ENCODE measurements at regions not wholly inside any gene's neighbourhood (a gene's known extent, or its start where the extent isn't known, plus 50 kb on each side); places are given as distances from the start of the nearest gene placed in this dataset.
"Not testable (repeated sequence)": the region's sequence is repeated elsewhere in the genome, so short reads cannot be mapped to it uniquely, and the experiment has no call there.

DNA sequence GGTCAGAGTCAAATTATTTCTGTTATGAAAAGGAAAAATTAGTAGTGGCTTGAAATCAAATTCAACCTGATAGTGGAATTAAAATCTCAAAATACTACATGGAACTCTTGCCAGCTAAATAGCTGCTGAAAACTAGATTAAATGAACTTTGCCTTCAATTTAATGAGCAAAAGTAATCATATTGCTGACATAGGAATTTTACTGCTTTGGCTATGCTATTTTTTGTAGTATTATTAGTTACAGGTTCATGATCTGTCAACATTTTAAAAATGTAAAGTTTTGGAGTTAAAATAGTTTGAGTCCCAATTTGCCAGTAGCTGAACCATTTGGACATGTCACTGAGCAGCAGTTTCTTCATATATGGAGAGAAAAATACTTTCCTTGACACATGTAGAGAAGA is 81.4 kb downstream of the RERGL start:
- DNase-seq: no peak

DNA sequence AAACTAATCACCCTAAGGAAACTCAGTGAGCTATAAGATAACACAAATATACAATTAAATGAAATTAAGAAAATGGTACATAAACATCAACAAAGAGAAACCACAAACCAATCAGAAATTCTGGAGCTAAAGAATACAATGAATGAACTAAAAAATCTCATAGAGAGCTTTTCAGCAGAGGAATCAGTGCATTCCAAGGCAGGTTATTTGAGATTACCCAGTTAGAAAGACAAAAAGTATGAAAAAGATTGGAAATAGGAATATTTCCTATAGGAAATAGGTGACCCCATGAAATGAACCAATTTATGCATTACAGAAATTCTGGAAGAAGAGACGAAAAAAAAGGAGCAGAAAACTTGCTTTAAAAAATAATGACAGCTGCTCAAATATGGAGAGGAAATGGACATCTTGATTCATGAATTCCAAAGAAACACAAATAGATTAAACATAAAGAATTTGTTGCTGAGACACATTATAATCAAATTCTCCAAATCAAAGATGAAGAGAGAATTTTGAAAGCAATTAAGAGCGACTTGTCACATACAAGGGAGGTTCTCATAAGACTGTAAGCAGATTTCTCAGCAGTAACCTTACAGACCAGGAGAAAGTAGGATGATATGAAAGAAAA is 90.7 kb downstream of the RERGL start:
- DNase-seq: no peak

DNA sequence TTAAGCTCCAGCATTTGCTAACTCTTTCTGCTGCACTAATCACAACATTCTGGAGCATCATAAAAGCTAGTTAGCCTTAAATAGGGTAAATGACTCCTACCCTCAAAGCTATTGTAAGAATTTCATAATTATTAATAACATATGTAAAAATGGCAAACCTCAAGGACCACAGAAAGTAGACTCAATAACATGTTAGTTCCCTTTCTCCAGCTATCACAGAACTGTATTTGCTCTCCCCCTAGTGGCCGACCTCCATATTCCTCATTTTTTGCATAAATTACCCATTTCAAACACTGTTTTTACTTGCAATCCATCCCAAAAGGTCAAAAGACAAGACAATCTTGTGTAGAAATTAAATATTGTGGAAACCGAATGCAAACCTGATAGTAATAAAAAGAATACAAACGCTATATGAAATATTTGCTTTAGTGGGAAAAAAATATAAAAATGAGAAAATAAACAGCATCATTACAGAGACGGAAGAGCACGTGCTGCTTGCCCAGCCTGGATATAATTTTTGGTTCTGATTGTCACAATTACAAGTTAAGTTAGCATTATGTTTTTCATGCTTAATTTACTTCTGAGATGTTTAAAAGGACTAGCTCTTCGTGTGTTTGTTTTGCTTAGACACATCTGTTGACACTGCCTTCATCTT is 97.9 kb downstream of the RERGL start:
- DNase-seq: peak; percentile 12

DNA sequence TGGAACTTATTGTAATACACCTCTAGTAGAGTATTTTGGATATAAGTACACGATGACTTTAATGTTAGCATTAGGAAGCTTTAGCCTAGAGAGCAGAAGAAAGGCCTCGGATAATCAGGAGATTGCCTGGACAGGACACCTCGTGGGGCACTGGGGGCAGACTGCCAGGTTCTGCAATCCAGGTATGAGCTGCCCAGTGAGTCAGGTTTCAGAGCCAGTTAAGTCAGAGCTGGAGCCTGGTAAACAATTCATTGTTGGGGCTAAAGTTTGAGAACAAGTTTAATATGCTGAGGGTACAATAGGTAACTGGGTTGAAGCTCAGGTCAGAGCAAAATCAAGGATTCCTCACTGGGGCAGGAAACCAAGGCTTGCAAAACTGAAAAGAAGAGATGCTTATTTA is 107.4 kb downstream of the RERGL start:
- no peak for DNase-seq

DNA sequence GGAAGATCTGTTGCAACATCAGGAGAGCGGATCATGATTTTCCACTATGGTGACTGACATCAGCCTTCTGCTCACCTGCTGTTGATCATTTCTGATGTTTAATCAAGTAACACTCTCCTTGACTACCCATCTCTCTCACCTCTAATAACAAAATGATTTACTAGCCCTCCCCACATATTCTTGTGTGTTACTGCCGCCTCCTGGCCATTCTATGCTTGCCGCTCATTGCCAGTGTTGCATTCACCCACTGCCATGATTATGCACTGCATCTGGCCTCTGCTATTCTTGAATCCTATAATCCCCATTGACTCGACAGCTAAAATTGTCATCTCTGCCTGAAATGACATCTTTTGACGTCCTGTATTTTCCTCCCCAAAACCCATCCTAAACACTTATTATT is 113.8 kb downstream of the RERGL start:
- DNase-seq: no peak

DNA sequence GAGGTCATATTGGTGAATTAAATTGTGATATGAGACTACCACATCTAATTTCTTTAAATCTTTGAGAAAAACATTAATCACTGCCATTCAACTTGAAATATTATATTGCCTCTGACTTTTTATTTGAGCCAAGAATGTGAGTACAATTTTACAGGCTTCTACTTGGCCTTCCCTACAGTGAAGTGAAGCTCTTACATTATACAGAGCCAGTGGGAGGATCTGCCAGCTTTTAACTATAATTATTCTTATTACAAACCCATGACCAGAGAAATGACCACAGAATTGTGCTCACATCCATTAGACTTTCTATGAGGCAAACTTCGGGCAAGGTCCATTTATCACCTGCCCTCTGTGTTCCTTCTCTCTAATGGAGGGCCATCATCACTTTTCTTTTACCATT is 114.2 kb downstream of the RERGL start:
- no peak for DNase-seq

DNA sequence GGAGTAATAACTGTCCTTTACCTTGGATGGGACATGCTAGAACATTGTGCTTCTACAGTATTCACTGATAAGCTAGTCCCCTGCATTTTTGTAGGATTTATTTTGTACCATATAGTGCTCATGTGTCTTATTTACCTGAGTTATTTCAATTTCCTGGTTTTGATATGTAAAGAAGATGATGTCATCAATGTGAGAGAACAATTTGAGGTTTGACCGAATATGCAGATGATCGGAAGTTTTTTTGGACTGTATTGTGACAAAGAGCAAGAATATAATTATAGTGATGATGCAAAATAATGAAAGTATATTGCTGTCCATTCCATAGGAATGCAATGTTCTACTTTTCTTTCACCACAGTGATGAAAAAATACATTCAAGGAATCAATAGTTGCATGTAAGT is 114.8 kb downstream of the RERGL start:
- no peak for DNase-seq

DNA sequence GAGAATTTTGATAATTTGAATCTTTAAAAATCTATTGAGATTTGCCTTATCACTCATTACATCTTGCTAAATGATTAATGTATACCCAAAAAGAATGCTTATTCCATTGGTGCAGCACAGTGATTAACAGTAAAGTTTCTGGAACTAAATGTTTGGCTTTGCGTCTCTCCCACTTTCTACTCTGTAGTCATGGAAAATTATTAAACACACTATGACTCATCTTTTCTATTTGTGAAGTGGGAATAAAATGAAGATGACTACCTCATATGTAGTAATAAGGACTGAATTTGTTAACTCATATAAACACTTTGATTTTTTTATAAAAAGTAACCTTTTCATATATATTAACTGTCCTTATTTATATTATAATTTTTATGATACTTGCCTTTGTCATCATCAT is 118.1 kb downstream of the RERGL start:
- no peak for DNase-seq

DNA sequence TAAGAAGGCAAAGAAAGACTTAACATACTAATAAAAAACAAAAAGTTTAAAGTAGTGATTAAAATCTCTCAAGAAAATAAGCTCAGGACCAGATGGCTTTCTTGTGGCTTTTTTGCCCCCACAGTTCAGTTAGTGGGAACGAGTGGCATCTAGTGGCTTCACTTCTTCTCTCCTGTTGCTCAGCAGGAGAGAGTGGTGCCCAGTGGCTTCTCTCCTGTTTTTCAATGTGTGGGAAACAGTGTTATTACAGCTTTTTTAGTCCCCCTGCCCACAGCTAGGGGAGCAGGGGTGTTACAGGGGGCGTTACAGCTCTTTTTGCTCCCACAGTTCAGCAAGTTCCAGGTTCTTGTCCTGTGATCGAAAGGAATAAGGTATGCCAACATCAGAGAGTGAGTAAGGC is 135.2 kb downstream of the RERGL start:
- DNase-seq: no peak

DNA sequence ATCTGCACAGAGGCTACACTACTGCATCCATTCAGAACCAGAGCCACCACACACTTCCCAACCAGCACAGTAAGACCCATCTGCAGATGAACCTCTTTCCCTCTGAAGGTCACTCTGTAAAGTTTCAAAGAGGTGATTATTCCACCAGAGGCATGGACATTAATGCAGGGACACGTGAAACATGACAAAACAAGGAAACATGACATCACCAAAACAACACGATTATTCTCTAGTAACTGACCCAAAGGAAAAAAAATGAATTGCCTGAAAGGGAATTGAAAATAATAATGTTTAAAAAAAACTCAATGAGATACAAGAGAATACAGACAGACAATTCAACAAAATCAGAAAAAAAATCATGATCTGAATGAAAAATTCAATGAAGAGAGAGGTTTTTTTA is 139.1 kb downstream of the RERGL start:
- DNase-seq: no peak

DNA sequence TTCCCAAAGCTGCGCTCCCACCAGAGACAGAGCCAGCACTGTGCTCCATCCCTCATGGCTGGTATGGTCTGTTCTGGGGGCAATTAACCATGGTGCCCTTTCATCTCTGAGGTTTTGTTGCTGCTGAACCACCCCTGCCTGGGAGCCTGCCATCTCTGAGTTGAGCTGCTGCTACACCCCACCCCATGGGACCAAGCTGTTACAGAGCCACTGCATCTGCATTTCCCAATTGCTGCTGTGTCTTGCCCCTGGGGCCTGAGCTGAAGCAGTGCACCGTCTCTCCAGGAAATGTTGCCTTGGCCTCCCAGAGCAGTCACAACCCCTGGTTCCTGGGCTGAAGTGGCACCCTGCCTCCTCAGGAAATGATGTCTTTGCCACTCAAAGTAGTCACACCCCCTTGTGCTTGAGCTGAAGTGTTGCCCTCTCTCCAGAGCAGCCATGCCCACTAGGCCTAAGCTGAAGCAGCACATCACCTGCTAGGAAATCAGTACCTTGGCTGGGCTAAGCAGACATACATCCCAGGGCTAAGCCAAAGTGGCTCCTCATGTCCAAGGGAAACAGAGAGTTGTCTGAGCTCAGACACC is 140.3 kb downstream of the RERGL start:
- DNase-seq: no peak

DNA sequence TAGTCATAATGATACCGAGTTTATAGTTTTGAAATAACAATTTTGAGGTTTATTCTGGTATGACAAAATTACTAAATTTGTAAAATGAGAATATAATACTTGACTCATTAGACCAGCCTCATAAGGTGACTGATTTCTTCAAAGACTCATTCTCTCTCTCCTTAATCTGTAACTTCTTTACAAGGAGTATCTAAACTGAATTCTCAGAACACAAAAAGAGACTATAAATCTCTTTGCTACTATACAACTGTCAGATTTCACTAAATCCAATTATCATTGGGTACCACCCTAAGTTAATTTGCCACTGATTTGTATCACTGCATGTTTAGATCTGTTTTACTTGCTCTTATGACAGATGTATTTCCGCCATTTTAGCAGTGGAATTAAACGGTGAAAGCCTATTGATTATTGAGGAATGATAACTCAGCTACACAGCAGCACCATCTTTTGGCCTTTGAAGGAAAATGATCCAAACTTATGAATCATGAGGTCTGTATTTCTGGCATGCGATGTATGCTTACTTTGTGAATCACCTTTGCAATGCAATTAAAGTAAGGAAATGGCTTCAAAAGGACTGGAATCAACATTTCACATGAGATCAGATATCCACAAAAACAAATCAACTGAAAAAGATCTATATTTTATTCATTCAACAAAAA is 161.2 kb downstream of the RERGL start:
- no peak for DNase-seq

DNA sequence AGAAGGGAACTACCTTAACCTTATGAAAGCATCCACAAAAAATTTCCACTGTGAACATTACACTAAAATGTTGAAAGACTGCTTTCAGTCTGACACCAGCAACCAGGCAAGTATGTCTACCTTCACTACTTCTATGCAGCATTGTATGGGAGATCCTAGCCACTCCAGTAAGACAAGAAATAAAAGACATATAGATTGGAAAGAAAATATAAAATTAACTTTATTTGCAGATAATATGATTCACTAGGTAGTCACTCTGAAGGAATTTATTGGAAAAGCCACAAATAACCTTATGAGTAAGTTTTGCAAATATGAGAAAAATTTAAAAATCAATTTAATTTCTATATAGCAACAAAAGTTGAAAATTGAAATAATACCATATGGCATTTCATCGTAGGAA is 172.0 kb downstream of the RERGL start:
- no peak for DNase-seq

DNA sequence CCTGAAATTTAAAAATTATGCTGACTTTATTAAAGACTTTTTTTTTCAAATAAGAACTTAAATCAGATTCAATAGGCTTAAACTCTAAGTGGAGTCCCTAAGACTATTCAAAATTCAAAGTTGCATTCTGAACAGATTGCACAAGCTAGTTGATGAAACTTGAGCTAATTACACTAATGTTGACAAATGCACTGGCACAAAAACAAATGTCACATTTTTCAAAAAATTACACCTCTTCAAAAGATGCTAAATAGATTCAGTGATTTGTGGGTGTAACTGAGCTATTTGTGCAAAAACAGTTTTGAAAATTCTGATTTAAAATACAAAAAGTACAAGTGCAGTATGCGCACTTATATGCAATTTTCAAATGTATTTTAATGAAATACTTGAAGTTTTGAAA is 205.4 kb downstream of the RERGL start:
- no peak for DNase-seq

DNA sequence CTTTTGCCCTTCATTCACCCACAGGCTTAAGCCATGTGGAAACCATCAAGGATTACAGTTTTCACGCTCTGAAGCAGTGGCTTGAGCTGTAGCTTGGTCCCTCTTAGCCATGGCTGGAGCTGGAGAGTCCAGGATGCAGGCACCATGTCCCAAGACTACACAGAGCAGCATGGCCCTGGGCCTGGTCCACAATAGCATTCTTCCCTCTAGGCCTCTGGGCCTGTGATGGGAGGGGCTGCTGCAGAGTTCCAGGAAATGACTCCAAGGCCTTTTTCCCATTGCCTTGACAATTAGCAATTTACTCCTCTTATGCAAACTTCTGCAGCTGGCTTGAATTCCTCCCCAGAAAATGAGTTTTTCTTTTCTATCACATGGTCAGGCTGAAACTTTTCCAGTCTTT is 211.3 kb downstream of the RERGL start:
- DNase-seq: no peak

DNA sequence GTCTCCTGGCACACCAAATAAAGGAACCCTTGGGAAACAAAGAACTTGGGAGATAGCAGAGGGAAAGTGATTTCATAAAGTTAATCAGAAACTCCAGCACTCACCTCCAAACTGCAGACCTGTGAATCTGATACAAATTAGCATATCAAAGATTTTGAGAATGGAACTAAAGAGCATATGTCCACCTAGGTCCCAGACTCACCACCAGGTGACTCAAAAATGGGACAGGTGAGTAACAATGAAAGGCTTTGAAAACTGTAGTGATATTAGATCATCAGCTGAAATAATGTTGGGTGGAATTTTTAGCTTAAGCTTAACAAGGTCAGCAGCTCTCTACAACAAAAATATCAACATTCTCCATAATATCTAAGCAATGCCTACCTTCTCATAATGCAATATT is 214.8 kb downstream of the RERGL start:
- DNase-seq: no peak

DNA sequence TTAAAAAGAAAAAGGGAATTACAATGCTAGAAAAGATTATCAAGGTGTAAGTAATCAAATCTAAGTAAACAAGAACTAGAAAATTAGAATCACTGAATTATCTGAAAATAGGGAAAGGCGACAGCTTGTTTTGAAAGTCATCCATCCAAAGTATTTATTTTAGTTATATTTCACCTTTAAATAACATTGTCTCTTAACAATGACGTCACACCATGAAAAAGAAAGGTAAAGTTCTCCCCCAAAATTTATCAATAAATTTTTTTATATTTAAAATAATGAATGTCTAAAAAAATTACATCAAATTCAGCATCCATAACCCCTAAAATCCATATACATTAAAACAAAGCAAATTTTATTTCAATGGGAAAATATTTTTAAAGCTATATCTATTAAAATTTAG is 223.2 kb downstream of the RERGL start:
- no peak for DNase-seq

DNA sequence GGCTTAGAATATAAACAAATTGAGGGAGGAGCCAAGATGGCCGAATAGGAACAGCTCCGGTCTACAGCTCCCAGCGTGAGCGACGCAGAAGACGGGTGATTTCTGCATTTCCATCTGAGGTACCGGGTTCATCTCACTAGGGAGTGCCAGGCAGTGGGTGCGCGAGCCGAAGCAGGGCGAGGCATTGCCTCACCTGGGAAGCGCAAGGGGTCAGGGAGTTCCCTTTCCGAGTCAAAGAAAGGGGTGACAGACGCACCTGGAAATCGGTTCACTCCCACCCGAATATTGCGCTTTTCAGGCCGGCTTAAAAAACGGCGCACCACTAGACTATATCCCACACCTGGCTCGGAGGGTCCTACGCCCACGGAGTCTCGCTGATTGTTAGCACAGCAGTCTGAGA is 234.4 kb downstream of the RERGL start:
- DNase-seq: not testable (repeated sequence)

DNA sequence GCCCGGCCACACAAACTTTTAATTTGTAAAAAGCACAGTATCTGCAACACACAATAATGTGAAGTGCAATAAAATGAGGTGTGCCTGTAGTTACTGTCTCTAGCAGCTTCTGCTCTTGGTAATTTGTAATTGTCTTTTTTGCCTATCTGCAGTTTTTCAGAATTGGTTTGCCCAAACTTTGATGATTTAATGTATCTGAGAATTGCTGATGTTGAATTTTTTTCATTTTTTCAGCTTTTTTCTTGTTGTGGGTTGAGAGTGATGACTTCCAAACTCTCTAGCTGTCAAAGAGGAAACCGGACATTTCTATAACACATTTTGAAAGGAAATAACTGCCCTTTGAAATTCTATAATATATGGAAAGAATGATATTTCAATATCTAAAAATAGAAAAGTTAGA is 236.9 kb downstream of the RERGL start:
- no peak for DNase-seq

DNA sequence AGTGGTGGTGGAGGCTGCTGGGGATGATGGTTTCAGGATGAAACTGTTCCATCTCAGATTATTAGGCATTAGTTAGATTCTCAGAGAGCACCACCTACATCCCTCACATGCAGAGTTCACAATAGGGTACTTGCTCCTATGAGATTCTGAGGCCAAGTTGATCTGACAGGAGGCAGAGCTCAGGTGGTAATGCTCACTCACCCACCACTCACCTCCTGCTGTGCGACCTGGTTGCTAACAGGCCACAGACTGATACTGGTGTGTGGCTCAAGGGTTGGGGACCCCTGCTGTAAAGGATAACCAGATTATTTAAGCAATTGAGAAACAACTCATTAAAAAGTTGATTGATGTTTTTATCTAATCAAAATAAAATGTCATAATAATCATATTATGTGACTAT is 248.5 kb downstream of the RERGL start:
- no peak for DNase-seq

DNA sequence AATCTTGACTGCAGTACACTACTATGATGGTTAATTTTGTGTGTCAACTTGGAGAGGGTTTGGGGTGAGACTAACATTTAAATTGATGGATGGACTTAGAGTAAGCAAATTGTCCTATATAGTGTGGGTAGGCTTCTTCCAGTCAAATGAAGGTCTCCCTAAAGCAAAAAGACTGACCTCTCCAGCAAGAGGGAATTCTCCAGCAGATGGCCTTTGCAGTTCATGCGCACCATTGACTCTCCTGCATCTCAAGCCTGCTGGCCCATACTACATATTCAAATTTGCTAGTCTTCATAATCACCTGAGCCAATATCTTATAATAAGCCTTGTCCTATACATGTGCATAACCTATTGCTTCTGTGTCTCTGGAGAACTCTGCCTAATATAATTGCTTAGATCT is 260.2 kb downstream of the RERGL start:
- no peak for DNase-seq

DNA sequence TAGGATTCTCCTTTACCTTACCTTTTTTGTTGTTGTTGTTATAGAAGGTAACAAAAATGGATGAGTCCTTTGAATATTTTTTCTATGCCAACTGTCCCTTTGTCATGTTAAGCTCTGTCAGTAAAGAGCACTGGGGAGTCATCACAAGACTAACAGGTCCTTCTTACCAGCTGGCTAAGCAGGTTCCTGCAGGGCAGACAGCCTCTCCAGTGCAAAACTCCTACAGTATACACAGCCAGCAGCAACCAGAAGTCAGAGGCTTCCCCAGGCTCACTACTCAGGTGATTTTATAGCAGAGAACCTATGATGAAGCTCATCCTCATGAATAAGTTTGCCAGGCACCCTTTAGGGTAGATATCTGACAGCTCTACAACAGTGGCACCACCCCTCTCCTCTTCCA is 271.1 kb downstream of the RERGL start:
- no peak for DNase-seq

DNA sequence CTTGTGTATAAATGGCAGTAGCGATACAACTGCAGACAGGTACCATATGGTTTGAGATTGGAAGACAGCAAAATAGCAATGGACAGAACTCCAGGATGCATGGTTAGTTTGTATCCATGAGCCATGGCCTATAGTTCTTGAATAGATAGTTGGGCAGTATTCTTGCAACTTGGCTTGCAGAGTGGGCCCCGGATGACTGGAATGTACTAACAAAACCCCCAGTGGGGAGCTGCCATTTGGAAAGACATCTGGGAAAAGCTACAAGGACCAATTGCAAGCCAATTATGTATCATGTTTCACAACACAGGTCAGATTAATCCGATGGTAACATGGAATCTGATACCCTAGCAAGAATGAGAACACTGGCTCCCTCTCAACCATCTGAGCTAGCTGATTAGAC is 279.6 kb downstream of the RERGL start:
- DNase-seq: no peak

DNA sequence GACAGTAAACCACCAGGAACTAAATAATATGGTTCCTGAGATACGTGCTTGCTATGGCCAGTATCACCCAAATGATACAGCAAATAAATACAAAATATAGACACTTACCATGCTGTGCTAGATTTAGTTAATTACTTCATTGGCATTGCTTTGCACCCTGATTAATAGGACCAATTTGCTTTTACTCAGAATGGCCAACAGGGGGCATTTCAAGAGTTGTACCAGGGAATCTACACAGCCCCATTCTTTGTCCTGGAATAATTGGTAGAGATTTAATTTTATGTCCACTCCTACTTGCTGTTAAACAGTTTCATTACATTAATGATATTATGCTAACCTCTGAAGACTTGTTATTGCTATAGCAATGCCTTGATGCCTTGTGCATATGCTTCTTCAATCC is 280.8 kb downstream of the RERGL start:
- DNase-seq: no peak

Data from NCI-H1048 (cell line).